Inflammatory macrophage treated with lipopolysaccharide for 1 hour (primary cell): ENCODE measurements at regions not wholly inside any gene's neighbourhood (a gene's known extent, or its start where the extent isn't known, plus 50 kb on each side); places are given as distances from the start of the nearest gene placed in this dataset.

ENCODE experiments used
- DNase-seq, 2 donors: peaks; one replicate each; pipeline ENCODE4 v3.0.0-alpha.2; 2020 to 2022

GRCh38 chr2:52931660-52932059 is 835.9 kb upstream of the CHAC2 start:
- no peak for DNase-seq

- DNase-seq, result no peak
These were observed 838.2 kb upstream of the CHAC2 start for GRCh38 chr2:52929412-52929811.

GRCh38 chr2:52919673-52920072 is 847.9 kb upstream of the CHAC2 start:
- no peak for DNase-seq

GRCh38 chr2:52918551-52918950 is 849.1 kb upstream of the CHAC2 start:
- no peak for DNase-seq

- DNase-seq, result no peak
These were observed 850.6 kb upstream of the CHAC2 start for GRCh38 chr2:52916981-52917380.

- DNase-seq, result no peak
These were observed 863.2 kb upstream of the CHAC2 start for GRCh38 chr2:52904355-52904891.

- no peak for DNase-seq
These were observed 870.0 kb upstream of the CHAC2 start for GRCh38 chr2:52897511-52898044.

- DNase-seq, result no peak
These were observed 871.8 kb upstream of the CHAC2 start for GRCh38 chr2:52895726-52896340.

- no peak for DNase-seq
These were observed 881.0 kb upstream of the CHAC2 start for GRCh38 chr2:52886556-52886955.

GRCh38 chr2:52884761-52885352 is 882.7 kb upstream of the CHAC2 start:
- no peak for DNase-seq

- DNase-seq, result no peak
These were observed 884.6 kb upstream of the CHAC2 start for GRCh38 chr2:52882974-52883373.

- DNase-seq, result no peak
These were observed 886.0 kb upstream of the CHAC2 start for GRCh38 chr2:52881606-52882005.

- DNase-seq, result no peak
These were observed 886.7 kb upstream of the CHAC2 start for GRCh38 chr2:52880872-52881271.

- no peak for DNase-seq
These were observed 888.0 kb upstream of the CHAC2 start for GRCh38 chr2:52879561-52879960.

- DNase-seq, result no peak
These were observed 889.9 kb upstream of the CHAC2 start for GRCh38 chr2:52877703-52878102.

GRCh38 chr2:52874466-52875106 is 893.0 kb upstream of the CHAC2 start:
- DNase-seq, result no peak

GRCh38 chr2:52862801-52863200 is 904.8 kb upstream of the CHAC2 start:
- no peak for DNase-seq

- DNase-seq, result no peak
These were observed 906.0 kb upstream of the CHAC2 start for GRCh38 chr2:52861596-52861995.

- no peak for DNase-seq
These were observed 908.5 kb upstream of the CHAC2 start for GRCh38 chr2:52859065-52859464.

- no peak for DNase-seq
These were observed 909.9 kb upstream of the CHAC2 start for GRCh38 chr2:52857722-52858121.

- DNase-seq, result no peak
These were observed 915.6 kb upstream of the CHAC2 start for GRCh38 chr2:52852006-52852405.

GRCh38 chr2:52844701-52845423 is 922.7 kb upstream of the CHAC2 start:
- DNase-seq, result no peak

GRCh38 chr2:52835909-52836308 is 931.7 kb upstream of the CHAC2 start:
- DNase-seq, result no peak
